Epithelial cell of esophagus (primary cell): ENCODE measurements at regions not wholly inside any gene's neighbourhood (a gene's known extent, or its start where the extent isn't known, plus 50 kb on each side); places are given as distances from the start of the nearest gene placed in this dataset.

Experiments used
- DNase-seq: peaks from one replicate; pipeline ENCODE4 v3.0.0; 2010; ENCODE audit warnings: low read depth
- H3K4me3 ChIP-seq: 2 replicates; pipeline ENCODE4 v1.5.1; 2011; ENCODE audit warnings: mild to moderate bottlenecking, low read length, control low read depth
- TF ChIP-seq, protein P1 (sequence below): IDR thresholded peaks from 2 replicates; pipeline ENCODE4 v1.5.1; 2011; ENCODE audit warnings: low read depth, mild to moderate bottlenecking, low read length, control low read depth, inconsistent platforms; ENCODE audit not compliant: insufficient read depth; ENCODE audit errors: missing control alignments

DNA sequence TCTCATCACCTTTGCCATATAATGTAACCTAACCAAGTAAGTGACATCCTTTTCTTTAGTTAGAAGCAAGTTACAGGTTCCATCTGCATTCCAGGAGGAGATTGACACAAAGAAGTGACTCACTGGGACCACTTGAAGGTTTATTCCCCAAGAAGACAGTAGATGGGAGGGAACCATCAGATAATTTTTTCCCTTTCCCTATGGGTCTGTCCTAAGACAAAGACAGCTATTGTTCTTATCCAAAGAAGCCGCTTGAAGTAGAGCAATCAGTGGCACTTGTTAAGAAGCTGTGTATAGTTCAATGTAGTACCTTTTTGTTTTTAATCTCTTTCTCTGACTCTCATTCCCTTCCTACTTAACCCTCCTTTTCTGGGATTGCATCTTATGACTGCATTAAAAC lies 139.9 kb upstream of the B3GALT2 start:
- no peak overlapping the region for H3K4me3 ChIP-seq
- TF ChIP-seq, protein P1, sequence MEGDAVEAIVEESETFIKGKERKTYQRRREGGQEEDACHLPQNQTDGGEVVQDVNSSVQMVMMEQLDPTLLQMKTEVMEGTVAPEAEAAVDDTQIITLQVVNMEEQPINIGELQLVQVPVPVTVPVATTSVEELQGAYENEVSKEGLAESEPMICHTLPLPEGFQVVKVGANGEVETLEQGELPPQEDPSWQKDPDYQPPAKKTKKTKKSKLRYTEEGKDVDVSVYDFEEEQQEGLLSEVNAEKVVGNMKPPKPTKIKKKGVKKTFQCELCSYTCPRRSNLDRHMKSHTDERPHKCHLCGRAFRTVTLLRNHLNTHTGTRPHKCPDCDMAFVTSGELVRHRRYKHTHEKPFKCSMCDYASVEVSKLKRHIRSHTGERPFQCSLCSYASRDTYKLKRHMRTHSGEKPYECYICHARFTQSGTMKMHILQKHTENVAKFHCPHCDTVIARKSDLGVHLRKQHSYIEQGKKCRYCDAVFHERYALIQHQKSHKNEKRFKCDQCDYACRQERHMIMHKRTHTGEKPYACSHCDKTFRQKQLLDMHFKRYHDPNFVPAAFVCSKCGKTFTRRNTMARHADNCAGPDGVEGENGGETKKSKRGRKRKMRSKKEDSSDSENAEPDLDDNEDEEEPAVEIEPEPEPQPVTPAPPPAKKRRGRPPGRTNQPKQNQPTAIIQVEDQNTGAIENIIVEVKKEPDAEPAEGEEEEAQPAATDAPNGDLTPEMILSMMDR, result no peak
- DNase-seq, result no peak

DNA sequence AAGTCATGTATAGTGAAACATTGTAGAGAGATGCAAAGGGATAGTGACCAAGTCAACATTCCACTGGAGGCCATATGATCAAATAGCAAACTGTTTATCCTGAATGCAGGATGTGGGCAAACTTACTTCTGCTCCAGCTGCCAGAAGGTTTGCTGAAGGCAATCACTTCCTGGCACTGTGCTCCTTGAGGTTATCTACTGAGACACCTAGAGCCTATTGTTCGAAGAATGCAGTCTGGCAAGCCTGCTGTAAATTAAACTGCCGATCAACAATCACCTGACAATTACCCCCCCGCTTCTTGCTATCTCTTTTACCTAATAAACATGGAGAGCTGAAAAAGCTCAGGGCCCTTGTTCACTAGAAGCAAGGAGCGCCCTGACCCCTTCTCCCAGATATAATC lies 139.4 kb upstream of the B3GALT2 start:
- TF ChIP-seq, protein P1, result no peak
- no peak for DNase-seq

DNA sequence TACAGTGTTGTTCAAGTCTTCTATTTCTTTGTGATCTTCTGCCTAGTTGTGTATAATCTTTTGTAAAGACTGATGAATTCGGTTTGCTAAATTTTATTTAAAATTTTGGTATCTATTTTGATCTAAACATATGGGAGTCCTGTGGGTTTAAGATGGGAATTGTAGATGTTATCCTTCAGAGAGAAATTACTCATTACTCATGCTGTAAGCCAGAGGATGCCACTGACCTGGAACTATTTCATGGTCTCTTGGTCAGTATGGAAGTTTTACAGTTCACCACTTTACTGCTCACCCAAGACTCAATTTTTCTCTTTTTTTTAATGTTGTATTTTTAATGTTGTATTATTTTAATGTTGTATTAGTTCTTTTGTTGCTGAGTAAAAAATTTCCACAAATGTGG lies 138.6 kb upstream of the B3GALT2 start:
- no peak for DNase-seq
- H3K4me3 ChIP-seq, result no peak overlapping the region
- TF ChIP-seq, protein P1, result no peak

More for the DNA sequence above, 139.4 kb upstream of the B3GALT2 start:
- H3K4me3 ChIP-seq, result no peak overlapping the region

DNA sequence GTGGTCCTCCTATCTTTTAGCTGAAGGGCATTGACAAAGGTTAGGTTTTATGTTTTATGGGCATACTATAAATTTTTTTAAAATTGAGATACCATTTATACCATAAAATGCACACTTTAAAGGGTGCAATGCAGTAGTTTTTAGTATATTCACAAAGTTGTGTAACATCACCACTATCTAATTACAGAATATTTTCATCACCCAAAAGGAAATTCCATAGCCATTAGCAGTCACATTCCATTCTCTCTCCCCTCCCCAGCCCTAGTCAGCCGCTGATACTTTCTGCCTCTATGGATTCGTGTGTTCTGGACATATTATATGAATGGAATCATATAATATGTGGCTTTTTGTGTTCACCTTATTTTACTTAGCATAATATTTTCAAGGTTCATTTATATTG lies 135.8 kb upstream of the B3GALT2 start:
- no peak overlapping the region for H3K4me3 ChIP-seq
- TF ChIP-seq, protein P1, result no peak
- DNase-seq, result peak; percentile 77

DNA sequence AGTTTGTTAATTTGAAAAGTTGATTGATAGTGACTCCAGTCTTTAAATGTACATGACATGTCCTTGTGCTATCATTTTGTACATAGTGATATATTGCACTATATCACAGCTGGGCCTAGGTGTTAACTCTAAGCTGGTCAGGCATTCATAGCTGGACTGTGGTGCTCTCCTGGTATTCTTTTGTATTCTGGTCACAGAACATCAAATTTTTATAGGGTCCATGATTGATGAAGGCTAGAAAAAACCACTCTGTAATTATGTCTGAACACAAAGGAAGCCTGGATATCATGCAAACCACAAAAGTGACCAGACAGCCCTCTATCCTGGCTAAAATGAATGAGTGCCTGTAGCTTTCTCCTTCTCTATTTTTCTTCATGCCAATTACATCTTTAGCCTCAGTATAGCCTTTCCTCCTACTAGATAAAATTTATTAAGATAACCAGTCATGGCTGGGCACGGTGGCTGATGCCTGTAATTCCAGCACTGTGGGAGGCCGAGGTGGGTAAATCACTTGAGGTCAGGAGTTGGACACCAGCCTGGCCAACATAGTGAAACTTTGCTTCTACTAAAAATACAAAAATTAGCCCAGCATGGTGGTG lies 134.9 kb upstream of the B3GALT2 start:
- no peak overlapping the region for H3K4me3 ChIP-seq
- TF ChIP-seq, protein P1, result no peak
- DNase-seq, result no peak

DNA sequence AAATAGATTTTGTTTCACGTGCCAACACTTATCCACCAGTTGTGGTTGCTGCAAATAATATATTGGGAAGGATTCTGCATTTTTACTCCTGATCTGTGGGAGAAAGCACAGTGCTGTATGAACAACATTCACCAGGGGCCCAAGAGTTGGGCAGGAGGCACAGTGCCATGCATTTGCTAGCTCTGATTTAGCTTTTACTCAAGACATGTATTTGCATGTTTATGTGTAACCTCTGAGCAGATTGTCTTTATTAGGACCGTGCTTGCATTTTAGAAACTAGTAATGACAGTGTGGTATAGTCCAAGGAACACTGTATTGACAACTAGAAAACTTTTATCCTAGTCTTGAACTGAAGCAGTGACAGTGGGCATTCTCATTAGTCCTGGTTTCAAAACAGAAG lies 133.9 kb upstream of the B3GALT2 start:
- peak; percentile 52 for DNase-seq
- TF ChIP-seq, protein P1, result no peak
- H3K4me3 ChIP-seq, result no peak overlapping the region

DNA sequence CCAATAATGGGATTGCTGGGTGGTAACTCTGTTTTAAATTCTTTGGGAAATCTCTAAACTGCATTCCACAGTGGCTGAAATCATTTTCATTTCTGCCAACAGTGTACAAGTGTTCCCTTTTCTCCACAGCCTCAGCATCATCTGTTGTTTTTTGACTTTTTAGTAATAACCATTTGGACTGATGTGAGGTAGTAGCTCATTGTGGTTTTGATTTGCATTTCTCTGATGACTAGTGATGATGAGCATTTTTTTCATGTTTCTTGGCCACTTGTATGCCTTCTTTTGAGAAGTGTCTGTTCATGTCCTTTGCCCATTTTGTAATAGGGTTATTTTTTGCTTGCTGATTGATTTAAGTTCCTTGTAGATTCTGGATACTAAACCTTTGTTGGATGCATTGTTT lies 131.9 kb upstream of the B3GALT2 start:
- no peak overlapping the region for H3K4me3 ChIP-seq
- DNase-seq, result no peak
- TF ChIP-seq, protein P1, result no peak
